ENCODE measurements at regions not wholly inside any gene's neighbourhood (a gene's known extent, or its start where the extent isn't known, plus 50 kb on each side); places are given as distances from the start of the nearest gene placed in this dataset.

- Histone ChIP-seq H3K9ac (ENCODE audit: low read length) (no peak overlapping the region), H3K36me3 (ENCODE audit: control insufficient read depth, low read depth, low read length) (no peaks in the 10 kb centered on the region), H3K4me1 (ENCODE audit: control insufficient read depth, low read depth, low read length) (peaks cover 7% of the 10 kb centered on the region), H3K27ac (ENCODE audit: low read length) (no peak overlapping the region), H3K9me3 (ENCODE audit: control insufficient read depth, low read depth, low read length) (no peaks in the 10 kb centered on the region), H3K4me3 (ENCODE audit: low read length) (no peak overlapping the region), H3K27me3 (ENCODE audit: control insufficient read depth, insufficient read depth, low read length) (no peaks in the 10 kb centered on the region)
Observed at GRCh38 chr15:29337156-29337959, 67.7 kb upstream of the NSMCE3 start.

- H3K4me3 ChIP-seq (ENCODE audit: low read length), result no peak overlapping the region
- no peak overlapping the region for H3K27ac ChIP-seq (ENCODE audit: low read length)
- H3K9me3 ChIP-seq (ENCODE audit: control insufficient read depth, low read depth, low read length), result no peaks in the 10 kb centered on the region
- no peaks in the 10 kb centered on the region for H3K27me3 ChIP-seq (ENCODE audit: control insufficient read depth, insufficient read depth, low read length)
- no peak overlapping the region for H3K9ac ChIP-seq (ENCODE audit: low read length)
- no peaks in the 10 kb centered on the region for H3K36me3 ChIP-seq (ENCODE audit: control insufficient read depth, low read depth, low read length)
- H3K4me1 ChIP-seq (ENCODE audit: control insufficient read depth, low read depth, low read length), result no peaks in the 10 kb centered on the region
Observed at GRCh38 chr15:29334544-29334943, 64.9 kb upstream of the NSMCE3 start.

GRCh38 chr15:29333261-29333660 lies 63.6 kb upstream of the NSMCE3 start:
- H3K9me3 ChIP-seq (ENCODE audit: control insufficient read depth, low read depth, low read length), result no peaks in the 10 kb centered on the region
- H3K36me3 ChIP-seq (ENCODE audit: control insufficient read depth, low read depth, low read length), result no peaks in the 10 kb centered on the region
- H3K4me3 ChIP-seq (ENCODE audit: low read length), result no peak overlapping the region
- H3K27ac ChIP-seq (ENCODE audit: low read length), result no peak overlapping the region
- no peaks in the 10 kb centered on the region for H3K27me3 ChIP-seq (ENCODE audit: control insufficient read depth, insufficient read depth, low read length)
- H3K9ac ChIP-seq (ENCODE audit: low read length), result no peak overlapping the region
- no peaks in the 10 kb centered on the region for H3K4me1 ChIP-seq (ENCODE audit: control insufficient read depth, low read depth, low read length)

GRCh38 chr15:29331669-29332068 lies 62.0 kb upstream of the NSMCE3 start:
- Histone ChIP-seq H3K27ac (ENCODE audit: low read length) (no peak overlapping the region), H3K9me3 (ENCODE audit: control insufficient read depth, low read depth, low read length) (no peaks in the 10 kb centered on the region), H3K36me3 (ENCODE audit: control insufficient read depth, low read depth, low read length) (no peaks in the 10 kb centered on the region), H3K4me1 (ENCODE audit: control insufficient read depth, low read depth, low read length) (no peaks in the 10 kb centered on the region), H3K4me3 (ENCODE audit: low read length) (no peak overlapping the region), H3K27me3 (ENCODE audit: control insufficient read depth, insufficient read depth, low read length) (no peaks in the 10 kb centered on the region), H3K9ac (ENCODE audit: low read length) (no peak overlapping the region)

GRCh38 chr15:29331071-29331470 lies 61.4 kb upstream of the NSMCE3 start:
- Histone ChIP-seq H3K9ac (ENCODE audit: low read length) (no peak overlapping the region), H3K27me3 (ENCODE audit: control insufficient read depth, insufficient read depth, low read length) (no peaks in the 10 kb centered on the region), H3K4me1 (ENCODE audit: control insufficient read depth, low read depth, low read length) (no peaks in the 10 kb centered on the region), H3K36me3 (ENCODE audit: control insufficient read depth, low read depth, low read length) (no peaks in the 10 kb centered on the region), H3K4me3 (ENCODE audit: low read length) (no peak overlapping the region), H3K9me3 (ENCODE audit: control insufficient read depth, low read depth, low read length) (no peaks in the 10 kb centered on the region), H3K27ac (ENCODE audit: low read length) (no peak overlapping the region)

- H3K27me3 ChIP-seq (ENCODE audit: control insufficient read depth, insufficient read depth, low read length), result no peaks in the 10 kb centered on the region
- no peak overlapping the region for H3K27ac ChIP-seq (ENCODE audit: low read length)
- H3K9me3 ChIP-seq (ENCODE audit: control insufficient read depth, low read depth, low read length), result no peaks in the 10 kb centered on the region
- no peaks in the 10 kb centered on the region for H3K36me3 ChIP-seq (ENCODE audit: control insufficient read depth, low read depth, low read length)
- H3K9ac ChIP-seq (ENCODE audit: low read length), result no peak overlapping the region
- no peak overlapping the region for H3K4me3 ChIP-seq (ENCODE audit: low read length)
- H3K4me1 ChIP-seq (ENCODE audit: control insufficient read depth, low read depth, low read length), result peaks cover 21% of the 10 kb centered on the region
Observed at GRCh38 chr15:29324746-29325145, 55.1 kb upstream of the NSMCE3 start.

- Histone ChIP-seq H3K4me3 (ENCODE audit: low read length) (no peak overlapping the region), H3K4me1 (ENCODE audit: control insufficient read depth, low read depth, low read length) (peaks cover 28% of the 10 kb centered on the region), H3K36me3 (ENCODE audit: control insufficient read depth, low read depth, low read length) (no peaks in the 10 kb centered on the region), H3K9me3 (ENCODE audit: control insufficient read depth, low read depth, low read length) (no peaks in the 10 kb centered on the region), H3K27me3 (ENCODE audit: control insufficient read depth, insufficient read depth, low read length) (no peaks in the 10 kb centered on the region), H3K9ac (ENCODE audit: low read length) (no peak overlapping the region), H3K27ac (ENCODE audit: low read length) (no peak overlapping the region)
Observed at GRCh38 chr15:29323557-29323956, 53.9 kb upstream of the NSMCE3 start.

GRCh38 chr15:29322415-29322814 lies 52.8 kb upstream of the NSMCE3 start:
- H3K4me1 ChIP-seq (ENCODE audit: control insufficient read depth, low read depth, low read length), result peaks cover 28% of the 10 kb centered on the region
- no peaks in the 10 kb centered on the region for H3K9me3 ChIP-seq (ENCODE audit: control insufficient read depth, low read depth, low read length)
- H3K27ac ChIP-seq (ENCODE audit: low read length), result no peak overlapping the region
- no peaks in the 10 kb centered on the region for H3K27me3 ChIP-seq (ENCODE audit: control insufficient read depth, insufficient read depth, low read length)
- no peak overlapping the region for H3K4me3 ChIP-seq (ENCODE audit: low read length)
- H3K9ac ChIP-seq (ENCODE audit: low read length), result no peak overlapping the region
- H3K36me3 ChIP-seq (ENCODE audit: control insufficient read depth, low read depth, low read length), result no peaks in the 10 kb centered on the region

- Histone ChIP-seq H3K9me3 (ENCODE audit: control insufficient read depth, low read depth, low read length) (no peaks in the 10 kb centered on the region), H3K4me1 (ENCODE audit: control insufficient read depth, low read depth, low read length) (peaks cover 28% of the 10 kb centered on the region), H3K27me3 (ENCODE audit: control insufficient read depth, insufficient read depth, low read length) (no peaks in the 10 kb centered on the region), H3K27ac (ENCODE audit: low read length) (no peak overlapping the region), H3K36me3 (ENCODE audit: control insufficient read depth, low read depth, low read length) (no peaks in the 10 kb centered on the region), H3K4me3 (ENCODE audit: low read length) (no peak overlapping the region), H3K9ac (ENCODE audit: low read length) (no peak overlapping the region)
Observed at GRCh38 chr15:29320420-29320819, 50.8 kb upstream of the NSMCE3 start.

- Histone ChIP-seq H3K9me3 (ENCODE audit: control insufficient read depth, low read depth, low read length) (no peaks in the 10 kb centered on the region), H3K9ac (ENCODE audit: low read length) (no peak overlapping the region), H3K36me3 (ENCODE audit: control insufficient read depth, low read depth, low read length) (no peaks in the 10 kb centered on the region), H3K27me3 (ENCODE audit: control insufficient read depth, insufficient read depth, low read length) (no peaks in the 10 kb centered on the region), H3K27ac (ENCODE audit: low read length) (no peak overlapping the region), H3K4me1 (ENCODE audit: control insufficient read depth, low read depth, low read length) (peaks cover 28% of the 10 kb centered on the region), H3K4me3 (ENCODE audit: low read length) (no peak overlapping the region)
Observed at GRCh38 chr15:29319823-29320222, 50.2 kb upstream of the NSMCE3 start.

All from iPS-18a (cell line).